ENCODE measurements at regions not wholly inside any gene's neighbourhood (a gene's known extent, or its start where the extent isn't known, plus 50 kb on each side); places are given as distances from the start of the nearest gene placed in this dataset.

- no peak for TF ChIP-seq CTCF (IDR thresholded peaks at IDR 0.05)
- no peak for DNase-seq
- no peak overlapping the region for H3K9ac ChIP-seq (ENCODE audit: low read depth in 2 of 2, low read length in 2 of 2)
- no peaks in the 10 kb centered on the region for H3K36me3 ChIP-seq
- intact Hi-C loops (cut with DNase I): no loop called here
- H3K27me3 ChIP-seq: no peaks in the 10 kb centered on the region
- H3K27ac ChIP-seq: no peak overlapping the region
- no peak overlapping the region for H3K4me3 ChIP-seq
- H3K4me1 ChIP-seq: no peaks in the 10 kb centered on the region
- H3K9me3 ChIP-seq: no peaks in the 10 kb centered on the region
Observed at GRCh38 chr6:145275787-145276186, 459.5 kb downstream of the EPM2A start.

GRCh38 chr6:145276756-145277155, 458.6 kb downstream of the EPM2A start:
- H3K9me3 ChIP-seq: no peaks in the 10 kb centered on the region
- H3K27ac ChIP-seq: no peak overlapping the region
- no peak overlapping the region for H3K9ac ChIP-seq (ENCODE audit: low read depth in 2 of 2, low read length in 2 of 2)
- H3K4me1 ChIP-seq: no peaks in the 10 kb centered on the region
- no peak overlapping the region for H3K4me3 ChIP-seq
- no peaks in the 10 kb centered on the region for H3K36me3 ChIP-seq
- TF ChIP-seq CTCF (IDR thresholded peaks at IDR 0.05): no peak
- no peak for DNase-seq
- intact Hi-C loops (cut with DNase I): no loop called here
- no peaks in the 10 kb centered on the region for H3K27me3 ChIP-seq

GRCh38 chr6:145277358-145278086, 457.8 kb downstream of the EPM2A start:
- Histone ChIP-seq H3K9ac (ENCODE audit: low read depth in 2 of 2, low read length in 2 of 2) (no peak overlapping the region), H3K36me3 (no peaks in the 10 kb centered on the region), H3K4me3 (no peak overlapping the region), H3K9me3 (no peaks in the 10 kb centered on the region), H3K27ac (no peak overlapping the region), H3K27me3 (no peaks in the 10 kb centered on the region), H3K4me1 (no peaks in the 10 kb centered on the region)
- intact Hi-C loops (cut with DNase I): no loop called here
- TF ChIP-seq CTCF (IDR thresholded peaks at IDR 0.05): no peak
- no peak for DNase-seq

- H3K4me1 ChIP-seq: no peaks in the 10 kb centered on the region
- intact Hi-C loops (cut with DNase I): no loop called here
- no peaks in the 10 kb centered on the region for H3K9me3 ChIP-seq
- H3K27me3 ChIP-seq: no peaks in the 10 kb centered on the region
- H3K27ac ChIP-seq: no peak overlapping the region
- no peak overlapping the region for H3K9ac ChIP-seq (ENCODE audit: low read depth in 2 of 2, low read length in 2 of 2)
- no peak for TF ChIP-seq CTCF (IDR thresholded peaks at IDR 0.05)
- H3K36me3 ChIP-seq: no peaks in the 10 kb centered on the region
- H3K4me3 ChIP-seq: no peak overlapping the region
- DNase-seq: no peak
Observed at GRCh38 chr6:145278163-145278807, 457.0 kb downstream of the EPM2A start.

GRCh38 chr6:145279551-145279950, 455.8 kb downstream of the EPM2A start:
- H3K4me1 ChIP-seq: no peaks in the 10 kb centered on the region
- H3K27ac ChIP-seq: no peak overlapping the region
- intact Hi-C loops (cut with DNase I): no loop called here
- no peak overlapping the region for H3K4me3 ChIP-seq
- no peaks in the 10 kb centered on the region for H3K36me3 ChIP-seq
- no peak overlapping the region for H3K9ac ChIP-seq (ENCODE audit: low read depth in 2 of 2, low read length in 2 of 2)
- no peak for DNase-seq
- H3K9me3 ChIP-seq: no peaks in the 10 kb centered on the region
- no peak for TF ChIP-seq CTCF (IDR thresholded peaks at IDR 0.05)
- H3K27me3 ChIP-seq: no peaks in the 10 kb centered on the region
